HCT116 (cell line): ENCODE measurements at regions not wholly inside any gene's neighbourhood (a gene's known extent, or its start where the extent isn't known, plus 50 kb on each side); places are given as distances from the start of the nearest gene placed in this dataset.

Experiments used
- ATAC-seq: fragments of 200-7000 bp; cut with Tn5 transposase; 2 replicates; pipeline ENCODE4 v1.9.1; 2020; ENCODE audit warnings: mild to moderate bottlenecking, moderate library complexity
- BruUV-seq: library from RNA; stranded (reverse); fragments of 400-500 nt; replicated peaks from 2 replicates; lab custom pipeline; 2021; lab: Mats Ljungman, UMichigan
- CTCF ChIA-PET: fragments of 300-600 bp; sonication (Branson Sonifier 250); formaldehyde crosslinking; loops from one replicate; lab custom pipeline; 2021; ENCODE audit warnings: antibody characterized with exemption; lab: Charles Lee
- POLR2A ChIA-PET: fragments of 300-600, 350-600 bp; sonication (Branson Sonifier 250); formaldehyde crosslinking; loops from one replicate; lab custom pipeline; 2021; ENCODE audit warnings: antibody characterized with exemption; lab: Charles Lee
- RAD21 ChIA-PET, 2 experiments: fragments of 300-600 bp; sonication (Branson Sonifier 250); formaldehyde crosslinking; loops; one replicate each; lab custom pipeline; 2023; ENCODE audit warnings: low total read pairs in 2 of 2; ENCODE audit not compliant: uncharacterized antibody in 2 of 2, unreplicated experiment in 2 of 2, low non-redundant PET in 1 of 2; lab: Charles Lee
- DNase-seq: peaks from one replicate; pipeline ENCODE4 v3.0.0-alpha.2; 2010; ENCODE audit warnings: low read depth, low spot score
- H2AFZ ChIP-seq: fragments of 200-600 bp; shearing (Covaris generic), sonication (generic); 2 replicates; pipeline ENCODE4 v1.6.1; 2017; ENCODE audit warnings: low read depth, mixed run types, mixed read lengths, antibody characterized with exemption, low read length; ENCODE audit not compliant: poor library complexity, severe bottlenecking
- H3K27ac ChIP-seq: 2 replicates; pipeline ENCODE4 v1.5.1; 2012; ENCODE audit warnings: low read depth, low read length
- H3K27me3 ChIP-seq: fragments of 200-600 bp; sonication (generic); 2 replicates; pipeline ENCODE4 v1.6.1; 2016; ENCODE audit warnings: mixed run types, low read length, mixed read lengths; ENCODE audit not compliant: insufficient read depth
- H3K36me3 ChIP-seq, 2 experiments: fragments of 200-500 bp in 1 of 2; fragments of 200-600 bp in 1 of 2; sonication (Bioruptor generic) in 1 of 2; sonication (generic) in 1 of 2; 2 replicates each; pipeline versions ENCODE4 v1.5.1 to v1.6.1; 2014 to 2016; ENCODE audit warnings: low read length in 2 of 2, inconsistent platforms in 1 of 2, mixed read lengths in 1 of 2, mixed run types in 1 of 2; ENCODE audit not compliant: insufficient read depth in 2 of 2, control insufficient read depth in 1 of 2
- H3K4me1 ChIP-seq, 2 experiments: fragments of 200-600 bp in 1 of 2; sonication (generic) in 1 of 2; 2 replicates each; pipeline versions ENCODE4 v1.5.1 to v1.6.1; 2012 to 2017; ENCODE audit warnings: low read length in 2 of 2, inconsistent platforms in 1 of 2, mild to moderate bottlenecking in 1 of 2, mixed read lengths in 1 of 2, mixed run types in 1 of 2, moderate library complexity in 1 of 2; ENCODE audit not compliant: insufficient read depth in 2 of 2, control insufficient read depth in 1 of 2
- H3K4me2 ChIP-seq: fragments of 200-600 bp; sonication (generic); 2 replicates; pipeline ENCODE4 v1.6.1; 2017; ENCODE audit warnings: mixed run types, low read length, mixed read lengths
- H3K4me3 ChIP-seq, 2 experiments: fragments of 200-600 bp in 1 of 2; sonication (generic) in 1 of 2; replicated peaks in 1 of 2; 2 replicates each; pipeline ENCODE4 v1.5.1; 2011 to 2016; ENCODE audit warnings: low read length in 2 of 2, control low read depth in 1 of 2, low read depth in 1 of 2, mild to moderate bottlenecking in 1 of 2, mixed read lengths in 1 of 2, mixed run types in 1 of 2
- H3K79me2 ChIP-seq: fragments of 200-600 bp; sonication (generic); 2 replicates; pipeline ENCODE4 v1.6.1; 2017; ENCODE audit warnings: mild to moderate bottlenecking, mixed run types, low read length, moderate library complexity, mixed read lengths; ENCODE audit not compliant: insufficient read depth
- H3K9ac ChIP-seq: fragments of 200-600 bp; sonication (generic); 2 replicates; pipeline ENCODE4 v1.6.1; 2016; ENCODE audit warnings: low read length, mixed read lengths
- H3K9me2 ChIP-seq: fragments of 200-600 bp; sonication (generic), shearing (Covaris generic); 2 replicates; pipeline ENCODE4 v1.6.1; 2017; ENCODE audit warnings: mixed run types, mild to moderate bottlenecking, moderate library complexity; ENCODE audit not compliant: insufficient read depth
- H3K9me3 ChIP-seq, 2 experiments: fragments of 200-500 bp in 1 of 2; fragments of 200-600 bp in 1 of 2; sonication (Bioruptor generic) in 1 of 2; sonication (generic) in 1 of 2; 2 replicates each; pipeline ENCODE4 v1.6.1; 2014 to 2017; ENCODE audit warnings: low read length in 2 of 2, mixed read lengths in 2 of 2, inconsistent platforms in 1 of 2, low read depth in 1 of 2, mild to moderate bottlenecking in 1 of 2, mixed run types in 1 of 2, moderate library complexity in 1 of 2; ENCODE audit not compliant: control insufficient read depth in 1 of 2, insufficient read depth in 1 of 2
- H4K20me1 ChIP-seq: fragments of 200-600 bp; sonication (generic), shearing (Covaris generic); 2 replicates; pipeline ENCODE4 v1.6.1; 2017; ENCODE audit warnings: mixed run types, mild to moderate bottlenecking, moderate library complexity; ENCODE audit not compliant: insufficient read depth
- ATF3 ChIP-seq: IDR thresholded peaks from 2 replicates; pipeline ENCODE4 v1.6.1; 2012
- CBX3 ChIP-seq: IDR thresholded peaks from 2 replicates; pipeline ENCODE4 v1.6.1; 2012; ENCODE audit warnings: low read depth
- CEBPB ChIP-seq: IDR thresholded peaks from 2 replicates; pipeline ENCODE4 v1.6.1; 2012; ENCODE audit warnings: low read depth
- EGR1 ChIP-seq: IDR thresholded peaks from 2 replicates; pipeline ENCODE4 v1.6.1; 2012; ENCODE audit warnings: low read depth
- ELF1 ChIP-seq: IDR thresholded peaks from 2 replicates; pipeline ENCODE4 v1.6.1; 2012; ENCODE audit warnings: low read depth, borderline replicate concordance
- EZH2phosphoT487 ChIP-seq: fragments of 200-600 bp; IDR thresholded peaks from 2 replicates; pipeline ENCODE4 v1.6.1; 2018; ENCODE audit warnings: antibody characterized with exemption, borderline replicate concordance
- FOSL1 ChIP-seq: IDR thresholded peaks from 2 replicates; pipeline ENCODE4 v1.6.1; 2012; ENCODE audit warnings: low read depth
- JUND ChIP-seq: IDR thresholded peaks from 2 replicates; pipeline ENCODE4 v1.6.1; 2012
- POLR2A ChIP-seq: IDR thresholded peaks from 2 replicates; pipeline ENCODE4 v1.7.0; 2011; ENCODE audit warnings: borderline replicate concordance; ENCODE audit not compliant: insufficient read depth, insufficient read length; ENCODE audit errors: extremely low read depth
- POLR2AphosphoS5 ChIP-seq: IDR thresholded peaks from 2 replicates; pipeline ENCODE4 v1.6.1; 2011; ENCODE audit warnings: mild to moderate bottlenecking, low read depth, low read length, moderate library complexity
- RAD21 ChIP-seq: IDR thresholded peaks from 2 replicates; pipeline ENCODE4 v1.6.1; 2012; ENCODE audit warnings: low read depth, mild to moderate bottlenecking
- SIN3A ChIP-seq: IDR thresholded peaks from 2 replicates; pipeline ENCODE4 v1.6.1; 2012; ENCODE audit warnings: low read depth
- SRF ChIP-seq: IDR thresholded peaks from 2 replicates; pipeline ENCODE4 v1.6.1; 2012; ENCODE audit warnings: low read depth
- ZFX ChIP-seq: fragments of 450-650 bp; IDR thresholded peaks from 2 replicates; pipeline ENCODE4 v1.6.1; 2017
- intact Hi-C: fragments of 100-400 bp; cut with micrococcal nuclease; formaldehyde crosslinking; loops from 2 replicates; pipeline ENCODE4 v1.10.0; 2022
- TF ChIP-seq, protein P1 (sequence below), 3 experiments: fragments of 200-600 bp in 1 of 3; sonication (generic) in 1 of 3; IDR thresholded peaks in 2 of 3; conservative IDR thresholded peaks in 1 of 3; 2 replicates each; pipeline ENCODE4 v1.5.1; 2012 to 2017; ENCODE audit warnings: low read depth in 2 of 3, low read length in 2 of 3, antibody characterized with exemption in 1 of 3, borderline replicate concordance in 1 of 3, control low read depth in 1 of 3, mild to moderate bottlenecking in 1 of 3, mixed read lengths in 1 of 3, mixed run types in 1 of 3, moderate library complexity in 1 of 3; ENCODE audit not compliant: insufficient read depth in 1 of 3
- TF ChIP-seq, protein P2 (sequence below): IDR thresholded peaks from 2 replicates; pipeline ENCODE4 v1.6.1; 2012

GRCh38 chr2:38146275-38146906 lies 70.4 kb upstream of the CYP1B1 start:
- peaks cover 3% of the 10 kb centered on the region; the same call in 1 of the 2 replicates for H3K9me2 ChIP-seq
- ChIA-PET CTCF (interaction anchor here (1.1 to 1.4 kb wide), 2 partner anchors 70 to 128 kb away, joined by 4 to 7 read pairs; partner anchors contain the start of gene CYP1B1), POLR2A (interaction anchor here (0.8 to 0.9 kb wide), 2 partner anchors 17 to 41 kb away, joined by 3 read pairs; no protein-coding TSS in a partner anchor), RAD21 (interaction anchor here (0.6 to 0.7 kb wide), 2 partner anchors 52 to 70 kb away, joined by 3 to 4 read pairs; no protein-coding TSS in a partner anchor)
- H3K27ac ChIP-seq = peak overlapping the region; percentile 69
- intact Hi-C loops = no loop called here
- peak overlapping the region; percentile 78 for H3K4me2 ChIP-seq
- ATAC-seq (peak; percentile 78), DNase-seq (peak; percentile 37)
- peak overlapping the region; percentile 19 to 37 for H3K4me3 ChIP-seq
- H3K4me1 ChIP-seq = peaks cover 22 to 25% of the 10 kb centered on the region in 2 experiments
- H3K9ac ChIP-seq = peak overlapping the region; percentile 54
- H3K36me3 ChIP-seq = no peaks in the 10 kb centered on the region
- no peaks in the 10 kb centered on the region for H3K27me3 ChIP-seq
- H3K79me2 ChIP-seq = no peaks in the 10 kb centered on the region
- TSS peak; percentile 88 for BruUV-seq
- no peak for TF ChIP-seq CEBPB
- TF ChIP-seq SIN3A = no peak
- TF ChIP-seq, protein P1, sequence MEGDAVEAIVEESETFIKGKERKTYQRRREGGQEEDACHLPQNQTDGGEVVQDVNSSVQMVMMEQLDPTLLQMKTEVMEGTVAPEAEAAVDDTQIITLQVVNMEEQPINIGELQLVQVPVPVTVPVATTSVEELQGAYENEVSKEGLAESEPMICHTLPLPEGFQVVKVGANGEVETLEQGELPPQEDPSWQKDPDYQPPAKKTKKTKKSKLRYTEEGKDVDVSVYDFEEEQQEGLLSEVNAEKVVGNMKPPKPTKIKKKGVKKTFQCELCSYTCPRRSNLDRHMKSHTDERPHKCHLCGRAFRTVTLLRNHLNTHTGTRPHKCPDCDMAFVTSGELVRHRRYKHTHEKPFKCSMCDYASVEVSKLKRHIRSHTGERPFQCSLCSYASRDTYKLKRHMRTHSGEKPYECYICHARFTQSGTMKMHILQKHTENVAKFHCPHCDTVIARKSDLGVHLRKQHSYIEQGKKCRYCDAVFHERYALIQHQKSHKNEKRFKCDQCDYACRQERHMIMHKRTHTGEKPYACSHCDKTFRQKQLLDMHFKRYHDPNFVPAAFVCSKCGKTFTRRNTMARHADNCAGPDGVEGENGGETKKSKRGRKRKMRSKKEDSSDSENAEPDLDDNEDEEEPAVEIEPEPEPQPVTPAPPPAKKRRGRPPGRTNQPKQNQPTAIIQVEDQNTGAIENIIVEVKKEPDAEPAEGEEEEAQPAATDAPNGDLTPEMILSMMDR (IDR thresholded peaks at IDR 0.05 in 2 of 3, conservative IDR thresholded peaks at IDR 0.05 in 1 of 3; ENCODE audit: borderline replicate concordance in 1 of 3, insufficient read depth in 1 of 3, low read depth in 2 of 3, low read length in 2 of 3) = no peak
- peak; percentile 88 for TF ChIP-seq EGR1
- H4K20me1 ChIP-seq = no peaks in the 10 kb centered on the region
- H3K9me3 ChIP-seq = peaks cover 0 to 6% of the 10 kb centered on the region in 2 experiments; a peak in 1 of 4 replicates
- peak overlapping the region; percentile 67 for H2AFZ ChIP-seq

GRCh38 chr2:38145236-38145635 lies 69.3 kb upstream of the CYP1B1 start:
- H3K79me2 ChIP-seq = no peaks in the 10 kb centered on the region
- H4K20me1 ChIP-seq = no peaks in the 10 kb centered on the region
- BruUV-seq = no TSS peak
- H3K9me3 ChIP-seq = peaks cover 0 to 6% of the 10 kb centered on the region in 2 experiments; a peak in 1 of 4 replicates
- no peaks in the 10 kb centered on the region for H3K27me3 ChIP-seq
- H3K4me3 ChIP-seq = no peak overlapping the region
- H3K4me1 ChIP-seq = peaks cover 22 to 25% of the 10 kb centered on the region in 2 experiments
- no peaks in the 10 kb centered on the region for H3K9me2 ChIP-seq
- RAD21 ChIA-PET = no interaction called here
- H2AFZ ChIP-seq = no peak overlapping the region
- H3K36me3 ChIP-seq = no peaks in the 10 kb centered on the region
- H3K9ac ChIP-seq = no peak overlapping the region
- CTCF ChIA-PET = no interaction called here
- no peak overlapping the region for H3K27ac ChIP-seq
- ATAC-seq = no peak
- intact Hi-C loops = no loop called here
- H3K4me2 ChIP-seq = no peak overlapping the region
- no peak for DNase-seq
- POLR2A ChIA-PET = interaction anchor here (0.6 kb wide), 1 partner anchor 29 kb away, joined by 5 read pairs; no protein-coding TSS in a partner anchor
- TF ChIP-seq ZFX = no peak
- TF ChIP-seq, protein P1 (IDR thresholded peaks at IDR 0.05 in 2 of 3, conservative IDR thresholded peaks at IDR 0.05 in 1 of 3; ENCODE audit: borderline replicate concordance in 1 of 3, insufficient read depth in 1 of 3, low read depth in 2 of 3, low read length in 2 of 3) = no peak
- TF ChIP-seq SRF = no peak
- no peak for TF ChIP-seq ELF1
- TF ChIP-seq EGR1 = no peak
- TF ChIP-seq RAD21 = no peak
- TF ChIP-seq SIN3A = no peak
- TF ChIP-seq FOSL1 = no peak
- TF ChIP-seq ATF3 = no peak
- no peak for TF ChIP-seq POLR2A
- TF ChIP-seq EZH2phosphoT487 = no peak
- no peak for TF ChIP-seq CBX3
- no peak for TF ChIP-seq POLR2AphosphoS5
- no peak for TF ChIP-seq JUND
- TF ChIP-seq, protein P2, sequence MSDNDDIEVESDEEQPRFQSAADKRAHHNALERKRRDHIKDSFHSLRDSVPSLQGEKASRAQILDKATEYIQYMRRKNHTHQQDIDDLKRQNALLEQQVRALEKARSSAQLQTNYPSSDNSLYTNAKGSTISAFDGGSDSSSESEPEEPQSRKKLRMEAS = no peak
